GM12872 (cell line): ENCODE measurements at regions not wholly inside any gene's neighbourhood (a gene's known extent, or its start where the extent isn't known, plus 50 kb on each side); places are given as distances from the start of the nearest gene placed in this dataset.

Source experiments
- TF ChIP-seq, protein P1 (sequence below): IDR thresholded peaks from 3 replicates; pipeline ENCODE4 v1.5.1; 2011; ENCODE audit warnings: low read depth, mild to moderate bottlenecking, low read length, moderate library complexity; ENCODE audit not compliant: insufficient read depth

DNA sequence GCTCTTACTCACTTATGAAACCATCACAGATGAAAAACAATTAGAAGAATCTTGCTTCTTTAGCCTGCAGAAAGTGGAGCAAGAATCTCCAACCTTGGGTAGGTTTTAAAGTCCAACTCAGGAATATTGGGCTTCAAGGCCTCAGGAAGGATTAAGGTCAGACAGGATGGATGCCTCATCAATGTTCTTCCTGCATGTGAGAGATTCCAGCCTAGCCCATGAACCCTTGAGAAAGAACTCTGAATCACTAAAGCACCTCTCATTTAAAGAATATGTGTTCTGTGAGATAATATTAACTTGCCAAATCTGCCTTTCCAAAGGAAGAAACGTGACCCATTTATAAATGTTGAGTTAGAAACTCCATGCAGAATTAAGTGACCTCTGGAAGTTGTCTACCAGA, 345.2 kb upstream of the CAMK1G start:
- TF ChIP-seq, protein P1, sequence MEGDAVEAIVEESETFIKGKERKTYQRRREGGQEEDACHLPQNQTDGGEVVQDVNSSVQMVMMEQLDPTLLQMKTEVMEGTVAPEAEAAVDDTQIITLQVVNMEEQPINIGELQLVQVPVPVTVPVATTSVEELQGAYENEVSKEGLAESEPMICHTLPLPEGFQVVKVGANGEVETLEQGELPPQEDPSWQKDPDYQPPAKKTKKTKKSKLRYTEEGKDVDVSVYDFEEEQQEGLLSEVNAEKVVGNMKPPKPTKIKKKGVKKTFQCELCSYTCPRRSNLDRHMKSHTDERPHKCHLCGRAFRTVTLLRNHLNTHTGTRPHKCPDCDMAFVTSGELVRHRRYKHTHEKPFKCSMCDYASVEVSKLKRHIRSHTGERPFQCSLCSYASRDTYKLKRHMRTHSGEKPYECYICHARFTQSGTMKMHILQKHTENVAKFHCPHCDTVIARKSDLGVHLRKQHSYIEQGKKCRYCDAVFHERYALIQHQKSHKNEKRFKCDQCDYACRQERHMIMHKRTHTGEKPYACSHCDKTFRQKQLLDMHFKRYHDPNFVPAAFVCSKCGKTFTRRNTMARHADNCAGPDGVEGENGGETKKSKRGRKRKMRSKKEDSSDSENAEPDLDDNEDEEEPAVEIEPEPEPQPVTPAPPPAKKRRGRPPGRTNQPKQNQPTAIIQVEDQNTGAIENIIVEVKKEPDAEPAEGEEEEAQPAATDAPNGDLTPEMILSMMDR, result no peak

DNA sequence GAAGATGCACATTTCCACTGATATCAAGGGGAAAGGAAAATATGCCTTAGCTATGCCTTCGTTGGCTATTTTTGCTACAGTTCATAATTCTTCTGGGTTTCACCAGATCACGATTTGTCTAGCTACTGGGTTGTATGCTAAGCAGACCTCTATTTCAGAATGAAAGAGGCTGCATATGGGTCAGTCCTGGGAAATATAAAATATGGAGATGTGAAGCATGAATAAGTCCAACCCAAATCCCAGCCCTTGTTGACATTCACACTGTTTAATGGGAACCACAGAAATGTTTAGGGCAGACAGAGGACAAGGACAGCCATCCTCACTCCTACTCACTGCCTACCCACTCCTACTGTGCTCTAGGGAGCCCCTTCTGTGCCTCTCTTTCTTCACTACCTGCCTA, 343.2 kb upstream of the CAMK1G start:
- TF ChIP-seq, protein P1, result no peak

DNA sequence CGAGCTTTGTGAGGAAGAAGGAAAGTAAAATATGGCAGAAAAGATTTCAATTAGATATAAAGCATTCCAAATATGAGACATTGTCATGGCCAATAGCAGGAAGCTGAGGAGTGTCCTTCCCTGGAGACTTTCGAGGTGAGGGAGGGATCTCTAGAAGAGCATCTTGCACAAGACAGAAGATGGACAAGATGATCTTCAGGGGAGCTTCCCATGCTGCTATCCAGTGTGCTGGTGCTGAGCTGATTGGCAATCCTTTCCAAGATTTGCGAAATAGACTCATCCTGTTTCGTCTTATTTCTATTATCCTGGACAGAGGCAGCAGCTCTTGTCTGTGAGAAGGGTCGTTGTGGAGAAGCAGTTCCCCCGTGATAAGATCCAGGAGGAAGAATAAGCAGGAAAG, 342.0 kb upstream of the CAMK1G start:
- TF ChIP-seq, protein P1, result no peak

- TF ChIP-seq, protein P1, result peak; percentile 87
These were observed 334.8 kb upstream of the CAMK1G start for GRCh38 chr1:209248649-209249279.

GRCh38 chr1:209249280-209249670, 334.2 kb upstream of the CAMK1G start:
- TF ChIP-seq, protein P1, result no peak

- TF ChIP-seq, protein P1, result no peak
These were observed 333.6 kb upstream of the CAMK1G start for GRCh38 chr1:209249785-209250440.

- TF ChIP-seq, protein P1, result no peak
These were observed 332.5 kb upstream of the CAMK1G start for GRCh38 chr1:209250861-209251636.
